ENCODE measurements at regions not wholly inside any gene's neighbourhood (a gene's known extent, or its start where the extent isn't known, plus 50 kb on each side); places are given as distances from the start of the nearest gene placed in this dataset.

DNA sequence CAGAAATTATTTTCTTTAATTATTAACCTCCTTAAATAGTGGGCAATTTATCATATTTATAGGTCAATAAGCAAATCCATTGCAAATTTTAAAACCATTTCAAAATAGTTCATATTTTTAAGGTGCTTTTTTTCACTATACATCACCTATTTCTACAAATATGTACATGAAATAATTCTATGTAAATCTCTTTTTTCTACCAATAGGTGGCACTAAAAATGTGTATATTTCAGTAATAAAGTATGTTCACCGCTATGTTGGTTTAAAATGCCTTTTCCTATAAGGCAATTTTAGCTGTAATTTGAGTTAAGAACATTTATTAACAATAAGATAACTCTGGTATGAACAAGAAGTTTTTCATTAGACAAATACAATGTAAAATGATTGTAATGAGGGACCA is 672.2 kb downstream of the KCTD8 start:
- in situ Hi-C loops (cut with MboI; ENCODE audit: low pct_unique_long_range_greater_than_20kb, low sequenced_read_pairs, unreplicated experiment): no loop called here
- TF ChIP-seq, protein P1, sequence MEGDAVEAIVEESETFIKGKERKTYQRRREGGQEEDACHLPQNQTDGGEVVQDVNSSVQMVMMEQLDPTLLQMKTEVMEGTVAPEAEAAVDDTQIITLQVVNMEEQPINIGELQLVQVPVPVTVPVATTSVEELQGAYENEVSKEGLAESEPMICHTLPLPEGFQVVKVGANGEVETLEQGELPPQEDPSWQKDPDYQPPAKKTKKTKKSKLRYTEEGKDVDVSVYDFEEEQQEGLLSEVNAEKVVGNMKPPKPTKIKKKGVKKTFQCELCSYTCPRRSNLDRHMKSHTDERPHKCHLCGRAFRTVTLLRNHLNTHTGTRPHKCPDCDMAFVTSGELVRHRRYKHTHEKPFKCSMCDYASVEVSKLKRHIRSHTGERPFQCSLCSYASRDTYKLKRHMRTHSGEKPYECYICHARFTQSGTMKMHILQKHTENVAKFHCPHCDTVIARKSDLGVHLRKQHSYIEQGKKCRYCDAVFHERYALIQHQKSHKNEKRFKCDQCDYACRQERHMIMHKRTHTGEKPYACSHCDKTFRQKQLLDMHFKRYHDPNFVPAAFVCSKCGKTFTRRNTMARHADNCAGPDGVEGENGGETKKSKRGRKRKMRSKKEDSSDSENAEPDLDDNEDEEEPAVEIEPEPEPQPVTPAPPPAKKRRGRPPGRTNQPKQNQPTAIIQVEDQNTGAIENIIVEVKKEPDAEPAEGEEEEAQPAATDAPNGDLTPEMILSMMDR (IDR thresholded peaks at IDR 0.05; ENCODE audit: extremely low read depth, insufficient read depth, missing control alignments): peak; percentile 20
- DNase-seq (ENCODE audit: low spot score): no peak

DNA sequence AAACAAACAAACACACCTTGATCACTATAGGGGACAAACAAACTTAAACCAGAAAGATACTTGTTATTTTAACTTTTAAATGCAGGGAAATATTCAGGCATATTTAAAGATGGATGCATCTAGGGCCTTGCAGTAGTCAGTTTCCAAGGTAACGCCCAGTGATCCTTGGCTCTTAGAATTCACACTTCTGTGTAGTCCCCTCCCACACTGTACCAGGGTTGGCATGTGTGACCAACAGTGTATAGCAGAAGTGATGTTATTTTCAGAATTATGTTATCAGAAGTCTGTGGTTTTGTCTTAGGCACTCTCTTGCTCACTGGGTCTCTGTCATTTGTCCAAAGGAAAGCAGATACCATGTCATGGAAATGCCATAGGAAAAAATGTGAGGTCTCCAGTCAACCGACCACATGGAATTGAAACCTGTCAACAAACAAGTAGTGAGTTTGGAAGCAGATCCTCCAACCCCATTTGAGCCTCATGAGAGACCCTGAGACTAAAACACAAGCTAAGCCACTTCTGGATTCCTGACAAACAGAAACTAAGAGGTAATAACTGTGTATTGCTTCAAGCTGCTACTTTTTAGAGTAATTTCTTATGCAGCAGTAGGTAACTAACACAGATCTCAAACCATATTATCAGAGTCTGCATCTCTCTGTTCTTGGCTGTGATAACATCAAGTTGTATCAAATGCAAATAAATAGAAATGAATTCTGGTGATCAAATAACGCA is 670.3 kb downstream of the KCTD8 start:
- no peak for DNase-seq (ENCODE audit: low spot score)
- in situ Hi-C loops (cut with MboI; ENCODE audit: low pct_unique_long_range_greater_than_20kb, low sequenced_read_pairs, unreplicated experiment): no loop called here
- TF ChIP-seq, protein P1 (IDR thresholded peaks at IDR 0.05; ENCODE audit: extremely low read depth, insufficient read depth, missing control alignments): no peak

DNA sequence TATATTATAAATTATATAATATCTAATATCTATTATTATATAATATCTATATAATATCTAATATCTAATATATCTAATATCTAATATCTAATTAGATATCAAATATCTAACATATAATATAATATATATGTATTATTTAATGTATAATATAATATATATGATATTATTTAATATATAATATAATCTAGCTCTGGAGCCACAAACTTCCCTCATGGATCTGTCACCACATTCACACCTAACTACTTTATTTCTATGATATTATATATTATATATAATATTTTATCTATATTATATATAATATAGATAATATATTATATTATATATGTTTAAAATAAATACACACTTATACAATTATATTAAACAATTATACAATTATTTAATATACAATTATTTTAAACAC is 667.5 kb downstream of the KCTD8 start:
- TF ChIP-seq, protein P1 (IDR thresholded peaks at IDR 0.05; ENCODE audit: extremely low read depth, insufficient read depth, missing control alignments): no peak
- in situ Hi-C loops (cut with MboI; ENCODE audit: low pct_unique_long_range_greater_than_20kb, low sequenced_read_pairs, unreplicated experiment): no loop called here
- DNase-seq (ENCODE audit: low spot score): no peak

DNA sequence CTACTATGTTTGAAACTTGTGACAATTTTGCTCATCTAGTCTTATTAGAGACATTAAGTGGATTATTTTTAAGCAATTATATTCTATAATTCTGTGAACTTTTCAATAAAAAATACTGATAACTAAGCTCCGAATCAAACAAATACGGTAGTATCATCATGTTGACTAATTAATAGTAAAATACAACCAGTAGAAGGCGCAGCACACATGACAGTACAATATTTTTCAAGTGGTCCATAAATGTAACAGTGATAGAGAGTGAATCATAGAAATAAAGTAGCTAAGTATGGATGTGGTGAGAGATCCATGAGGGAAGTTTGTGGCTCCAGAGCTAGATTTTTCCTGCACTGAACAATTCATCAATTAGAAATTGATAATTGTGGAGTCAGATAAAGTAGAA is 666.2 kb downstream of the KCTD8 start:
- no peak for DNase-seq (ENCODE audit: low spot score)
- TF ChIP-seq, protein P1 (IDR thresholded peaks at IDR 0.05; ENCODE audit: extremely low read depth, insufficient read depth, missing control alignments): no peak
- in situ Hi-C loops (cut with MboI; ENCODE audit: low pct_unique_long_range_greater_than_20kb, low sequenced_read_pairs, unreplicated experiment): no loop called here

DNA sequence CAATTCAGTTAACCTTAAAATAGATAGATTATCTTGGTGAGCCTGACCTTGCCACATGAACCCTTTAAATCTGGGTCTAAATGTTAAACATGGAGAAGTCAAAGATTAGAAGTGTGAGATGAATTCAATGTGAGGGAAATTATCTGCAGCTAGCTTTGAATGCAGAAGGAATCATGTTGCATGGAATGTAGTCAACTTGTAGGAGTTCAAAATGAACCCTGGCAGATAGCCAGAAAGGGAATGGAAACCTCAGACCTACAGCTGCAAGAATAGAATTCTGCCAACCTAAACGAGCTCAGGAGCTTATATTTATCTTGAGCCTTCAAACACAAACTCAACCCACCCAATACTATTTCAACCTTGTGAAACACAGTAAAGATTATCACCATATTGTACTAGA is 632.5 kb downstream of the KCTD8 start:
- in situ Hi-C loops (cut with MboI; ENCODE audit: low pct_unique_long_range_greater_than_20kb, low sequenced_read_pairs, unreplicated experiment): no loop called here

DNA sequence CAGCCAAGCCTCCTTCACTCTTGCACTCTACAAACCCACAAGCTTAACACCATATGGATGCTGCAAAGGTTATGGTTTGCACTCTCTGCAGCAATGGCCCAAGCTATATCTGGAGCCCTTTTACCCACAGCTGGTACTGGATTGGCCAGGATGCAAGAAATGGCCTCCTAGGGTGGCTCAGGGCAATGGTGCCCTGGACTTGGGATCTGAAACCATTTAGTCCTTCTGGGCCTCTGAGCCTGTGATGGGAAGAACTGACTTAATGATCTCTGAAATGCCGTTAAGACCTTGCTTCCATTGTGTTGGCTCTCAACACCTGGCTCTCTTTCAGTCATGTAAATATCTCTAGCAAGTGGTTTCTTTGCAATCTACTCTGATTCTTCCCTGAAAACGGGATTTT is 626.0 kb downstream of the KCTD8 start:
- no peak for DNase-seq (ENCODE audit: low spot score)
- TF ChIP-seq, protein P1 (IDR thresholded peaks at IDR 0.05; ENCODE audit: extremely low read depth, insufficient read depth, missing control alignments): no peak
- in situ Hi-C loops (cut with MboI; ENCODE audit: low pct_unique_long_range_greater_than_20kb, low sequenced_read_pairs, unreplicated experiment): no loop called here

More for the DNA sequence above, 632.5 kb downstream of the KCTD8 start:
- no peak for DNase-seq (ENCODE audit: low spot score)
- TF ChIP-seq, protein P1 (IDR thresholded peaks at IDR 0.05; ENCODE audit: extremely low read depth, insufficient read depth, missing control alignments): no peak

All from GM13977 (cell line).